GM19463 (cell line): ENCODE measurements at regions not wholly inside any gene's neighbourhood (a gene's known extent, or its start where the extent isn't known, plus 50 kb on each side); places are given as distances from the start of the nearest gene placed in this dataset.
"Not testable (repeated sequence)": the region's sequence is repeated elsewhere in the genome, so short reads cannot be mapped to it uniquely, and the experiment has no call there.

Source experiments
- ATAC-seq: cut with Tn5 transposase; IDR thresholded peaks from one replicate; pipeline ENCODE4 v1.9.1; 2021; ENCODE audit warnings: mild to moderate bottlenecking, moderate library complexity; ENCODE audit not compliant: unreplicated experiment

DNA sequence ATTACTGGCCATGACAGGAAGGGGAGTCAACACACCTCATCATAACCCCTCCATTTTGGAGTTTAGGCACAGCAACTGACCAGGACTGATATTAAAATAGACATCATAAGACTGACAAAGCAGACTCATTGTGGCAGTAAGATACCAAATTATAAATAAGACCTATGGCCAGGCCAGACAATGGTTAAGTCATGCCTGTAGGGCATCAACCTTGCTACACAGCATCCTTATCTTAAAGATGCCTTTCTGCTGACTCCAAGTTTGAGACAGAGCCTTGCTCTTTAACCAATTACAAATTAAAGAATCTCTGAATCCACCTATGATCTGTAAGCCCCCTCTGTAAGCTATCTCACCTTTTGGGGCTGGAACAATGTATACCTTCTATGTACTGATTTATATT lies 65.5 kb downstream of the VCX2 start:
- ATAC-seq, result no peak

DNA sequence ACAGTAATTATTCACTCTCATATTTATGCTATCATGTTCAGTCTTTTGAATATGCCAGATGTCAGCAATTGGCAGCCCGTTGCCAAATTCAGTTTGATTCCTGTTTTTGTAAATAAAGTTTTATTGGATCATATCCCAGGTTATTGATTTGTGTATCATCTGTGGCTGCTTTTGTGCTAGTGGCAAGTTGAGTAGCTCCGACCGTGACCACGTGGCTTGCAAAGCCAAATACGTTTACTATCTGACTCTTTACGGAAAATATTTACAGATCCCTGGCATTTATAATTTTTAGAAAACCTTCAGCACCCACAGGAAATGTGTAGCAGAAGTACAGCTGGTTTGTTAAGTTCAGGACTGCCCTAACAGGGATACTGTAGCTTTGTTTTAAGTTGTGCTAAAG lies 67.4 kb downstream of the VCX2 start:
- ATAC-seq, result no peak

DNA sequence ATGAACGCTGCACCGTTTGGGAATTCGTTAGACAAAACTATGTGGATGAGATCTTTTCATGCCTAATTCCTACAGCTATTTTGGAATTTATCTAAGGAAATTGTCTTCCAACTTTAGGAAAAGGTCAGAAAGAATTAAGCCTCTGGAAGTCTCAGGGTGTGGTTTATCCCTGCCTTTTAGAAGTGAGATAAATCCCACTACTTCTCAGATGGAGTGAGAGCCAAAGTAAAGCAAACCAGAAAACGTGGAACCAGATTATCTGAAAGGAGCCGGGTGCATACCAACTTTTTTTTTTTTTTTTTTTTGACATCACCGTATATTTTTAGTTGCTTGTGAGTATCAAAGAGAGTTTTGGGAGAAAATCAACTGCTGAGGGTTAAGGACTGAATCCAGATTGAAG lies 79.6 kb downstream of the VCX2 start:
- ATAC-seq, result no peak

DNA sequence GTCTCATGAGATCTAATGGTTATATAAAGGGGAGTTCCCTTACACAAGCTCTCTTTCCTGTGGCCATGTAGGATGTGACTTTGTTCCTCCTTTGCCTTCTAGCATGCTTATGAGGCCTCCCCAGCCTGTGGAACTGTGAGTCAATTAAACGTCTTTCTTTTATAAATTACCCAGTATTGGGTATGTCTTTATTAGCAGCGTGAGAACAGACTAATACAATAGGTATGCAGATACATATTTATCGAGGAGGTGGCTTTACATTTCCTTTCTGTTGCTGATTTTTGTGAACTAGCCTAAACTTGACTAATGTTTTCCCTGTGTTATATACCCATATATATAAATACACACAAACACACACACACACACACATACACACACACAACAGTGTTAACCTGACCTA lies 80.2 kb downstream of the VCX2 start:
- no peak for ATAC-seq

DNA sequence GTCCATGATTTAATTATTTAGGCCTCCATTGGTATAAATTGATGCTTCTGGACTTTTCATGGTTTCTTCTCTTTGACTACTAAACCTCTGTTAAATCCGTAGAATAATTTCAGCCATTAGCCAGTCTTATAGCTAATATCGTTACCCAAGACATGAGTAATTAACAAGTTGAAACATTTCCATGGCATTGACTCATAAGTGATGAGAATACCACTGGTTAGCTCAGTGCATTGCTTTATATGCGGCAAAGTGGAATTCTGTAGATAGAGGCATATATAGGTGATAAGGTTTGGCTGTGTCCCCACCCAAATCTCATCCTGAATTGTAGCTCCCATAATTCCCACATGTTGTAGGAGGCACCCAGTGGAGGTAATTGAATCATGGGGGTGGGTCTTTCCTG lies 80.6 kb downstream of the VCX2 start:
- no peak for ATAC-seq

DNA sequence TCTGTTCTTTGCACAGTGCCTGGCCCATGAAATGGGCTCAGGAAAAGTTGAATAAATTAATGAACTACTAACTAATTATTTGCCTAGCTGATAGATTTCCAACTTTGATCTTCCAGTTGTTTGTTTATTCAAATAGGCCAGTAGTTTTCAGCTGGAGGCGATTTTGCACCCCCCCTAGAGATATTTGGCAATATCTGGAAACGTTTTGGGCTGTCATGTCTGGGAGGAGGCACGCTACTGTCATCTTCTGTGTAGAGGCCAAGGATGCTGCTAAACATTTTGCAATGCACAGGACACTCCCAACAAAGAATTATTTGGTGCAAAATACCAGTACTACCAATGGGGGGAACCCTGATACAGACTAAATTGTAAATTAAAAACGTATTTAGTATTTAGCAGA lies 81.9 kb downstream of the VCX2 start:
- ATAC-seq, result no peak

DNA sequence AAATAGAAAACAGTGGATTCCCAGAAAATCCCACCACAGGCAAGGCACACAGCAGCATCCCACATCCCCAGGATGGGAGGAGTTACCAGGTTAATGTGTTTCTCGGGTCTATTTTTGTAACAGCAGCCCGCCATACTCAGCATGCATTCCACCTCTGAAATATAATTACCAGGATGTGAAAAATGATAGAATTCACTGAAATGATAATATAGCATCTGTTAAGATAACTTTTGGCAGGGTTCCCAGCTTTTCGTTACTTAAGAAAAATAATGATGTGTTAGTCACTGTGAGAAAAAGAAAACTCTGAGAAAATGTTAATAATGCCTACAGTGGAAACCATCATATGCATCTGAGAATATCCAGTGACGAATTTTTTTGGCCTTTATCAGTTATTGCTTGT lies 87.1 kb downstream of the VCX2 start:
- no peak for ATAC-seq

DNA sequence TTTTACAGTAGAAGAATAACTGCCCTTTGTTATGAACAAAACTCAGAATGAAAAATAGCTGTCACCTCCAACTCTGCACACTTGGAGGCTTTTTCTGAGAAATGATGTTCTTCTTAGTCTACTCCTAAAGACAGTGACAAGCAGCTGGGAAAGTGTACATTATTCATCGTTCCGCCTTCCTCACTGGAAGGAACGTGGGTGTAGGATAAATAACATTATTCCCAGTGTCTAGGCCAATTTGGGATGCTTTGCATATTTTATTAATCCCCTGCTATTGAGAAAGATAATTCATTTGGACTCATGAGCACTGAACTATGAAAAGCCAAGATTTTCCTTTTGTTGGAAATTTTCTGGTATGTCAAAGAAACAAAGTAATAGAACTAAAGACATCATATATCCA lies 87.8 kb downstream of the VCX2 start:
- no peak for ATAC-seq

DNA sequence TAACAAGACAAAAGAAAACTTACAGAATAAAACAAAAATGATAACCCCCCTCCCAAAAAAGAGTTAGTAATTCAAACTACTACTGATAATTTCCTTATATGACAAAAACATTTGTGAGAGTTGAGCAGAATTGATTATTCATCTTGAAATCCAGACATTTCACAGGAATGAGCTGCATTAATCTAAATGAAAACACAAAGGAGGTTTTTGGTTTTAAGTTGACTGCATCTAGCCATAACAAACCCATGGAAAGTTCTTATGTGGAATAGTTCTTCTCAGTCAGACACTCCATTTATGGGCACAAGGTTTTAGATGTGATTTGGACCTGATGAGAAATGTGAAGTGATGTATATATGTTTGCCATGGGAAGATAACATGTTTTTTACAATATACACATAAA lies 95.4 kb downstream of the VCX2 start:
- no peak for ATAC-seq

DNA sequence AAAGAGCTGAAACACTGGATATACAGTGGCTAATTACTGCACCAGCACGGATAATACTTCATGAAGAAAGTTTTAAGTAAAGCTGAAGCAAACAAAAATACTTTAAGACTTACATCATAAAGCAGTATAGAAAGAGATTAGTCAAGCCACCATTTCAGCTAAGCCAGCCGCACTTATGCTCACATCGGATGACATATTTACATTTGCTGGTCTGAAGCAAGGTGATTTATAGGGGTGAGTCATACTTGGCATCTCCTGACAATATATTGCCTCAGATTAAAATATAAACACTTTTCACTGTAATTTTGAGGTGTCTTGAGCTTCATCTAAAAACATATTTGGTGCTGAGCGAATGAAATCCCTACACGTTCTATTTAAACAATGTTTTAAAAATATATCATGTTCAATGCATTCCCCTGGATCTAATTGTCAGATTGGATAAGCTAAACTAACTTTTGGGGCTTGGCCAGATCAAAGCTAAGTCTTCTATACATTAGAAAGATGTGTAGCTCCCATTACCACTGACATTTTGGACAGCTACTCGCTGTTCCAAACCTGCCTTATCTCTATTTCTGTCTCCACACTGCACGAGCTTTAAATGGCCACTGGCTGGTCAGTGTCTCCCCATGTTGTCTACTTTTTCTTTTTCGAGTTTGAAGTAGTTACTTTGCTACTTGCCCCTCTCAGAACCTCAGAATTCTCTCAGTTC lies 103.2 kb downstream of the VCX2 start:
- ATAC-seq, result no peak

DNA sequence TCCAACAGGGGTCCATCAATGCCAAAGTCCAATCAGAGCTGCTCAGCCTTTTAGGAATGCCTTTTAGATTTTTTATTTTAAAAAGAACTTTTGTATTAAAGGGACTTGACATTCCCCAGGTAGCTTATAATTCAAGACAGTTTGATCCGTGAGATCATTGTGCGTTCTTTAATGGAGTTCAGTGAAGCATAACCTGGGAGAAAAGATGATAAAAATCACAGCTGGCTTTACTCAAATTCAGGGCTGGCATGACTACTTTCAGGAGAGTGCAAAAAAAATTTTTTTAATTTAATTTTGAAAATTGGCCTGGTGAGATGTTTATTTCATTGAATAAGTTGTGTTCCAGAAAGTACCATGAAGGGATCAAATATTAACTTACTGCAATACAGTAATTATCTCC lies 118.2 kb downstream of the VCX2 start:
- ATAC-seq, result no peak

DNA sequence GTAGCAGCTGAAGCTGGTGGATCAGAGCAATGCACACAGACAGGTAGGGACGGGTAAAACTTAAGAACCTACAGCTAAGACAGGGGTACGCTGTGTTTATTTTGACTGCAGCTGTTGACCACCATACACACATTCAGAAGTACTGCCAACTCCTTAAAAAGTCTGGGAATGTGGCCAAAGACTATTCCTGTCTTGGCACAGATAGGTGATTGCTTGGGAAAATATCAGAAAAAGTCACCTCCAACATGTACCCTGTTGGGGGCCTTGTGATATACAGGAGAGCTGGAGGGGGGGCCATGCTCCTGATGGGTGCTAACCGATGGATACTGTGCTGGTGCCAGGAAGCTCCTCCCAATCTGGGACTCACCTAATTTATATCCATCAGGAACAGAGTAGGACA lies 121.2 kb downstream of the VCX2 start:
- no peak for ATAC-seq

DNA sequence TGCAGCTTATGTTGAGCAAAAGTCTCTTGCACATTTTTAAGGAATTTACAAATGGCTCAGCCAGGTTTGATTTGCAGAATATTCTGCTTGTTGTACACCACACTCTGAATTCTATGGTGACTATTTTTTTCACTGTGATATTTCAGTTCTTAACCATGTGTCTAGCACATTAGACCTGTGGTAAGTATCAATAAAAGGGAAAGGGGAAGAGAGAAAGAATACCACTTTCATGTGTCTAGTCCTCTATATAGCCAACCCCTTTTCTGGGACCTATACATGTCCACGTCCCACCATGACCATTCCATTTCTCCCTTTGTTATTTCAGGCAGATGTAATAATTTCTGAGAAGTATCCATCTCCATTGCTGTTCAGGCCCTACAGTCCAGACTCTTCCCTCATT lies 121.3 kb upstream of the PNPLA4 start:
- ATAC-seq, result no peak

DNA sequence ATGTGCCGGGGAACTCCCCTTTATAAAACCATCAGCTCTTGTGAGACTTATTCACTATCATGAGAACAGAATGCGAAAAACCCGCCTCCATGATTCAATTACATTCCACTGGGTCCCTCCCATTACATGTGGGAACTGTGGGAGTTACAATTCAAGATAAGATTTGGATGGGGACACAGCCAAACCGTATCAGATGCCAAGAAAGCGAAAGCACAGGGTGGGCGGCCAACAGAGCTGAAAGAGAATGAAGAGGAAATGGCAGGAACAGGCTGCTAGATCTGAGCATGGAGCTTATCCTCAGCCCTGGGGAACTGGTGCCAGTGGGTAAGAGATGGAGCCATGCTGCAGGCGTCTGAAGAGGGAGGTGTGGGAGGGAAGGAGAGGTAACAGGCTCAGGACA lies 117.7 kb upstream of the PNPLA4 start:
- ATAC-seq, result no peak

DNA sequence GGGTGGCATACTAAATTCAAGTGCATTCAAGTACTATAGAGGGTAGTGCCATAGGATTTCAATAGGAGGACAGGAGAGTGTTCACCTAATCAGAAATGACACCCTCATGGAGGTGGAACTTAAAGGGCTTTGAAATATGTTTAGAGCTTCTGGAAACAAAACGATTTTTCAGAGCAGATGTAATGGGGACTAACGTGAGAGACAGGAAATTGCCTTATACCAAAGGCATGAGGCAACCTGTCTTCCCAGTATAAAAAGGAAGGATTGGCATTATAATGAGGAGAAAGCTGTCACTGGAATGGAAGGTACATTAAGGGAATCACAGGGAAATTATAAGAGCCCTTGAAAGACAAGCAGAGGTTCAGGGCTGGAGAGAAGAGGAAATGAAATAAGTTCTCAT lies 116.3 kb upstream of the PNPLA4 start:
- ATAC-seq, result no peak

DNA sequence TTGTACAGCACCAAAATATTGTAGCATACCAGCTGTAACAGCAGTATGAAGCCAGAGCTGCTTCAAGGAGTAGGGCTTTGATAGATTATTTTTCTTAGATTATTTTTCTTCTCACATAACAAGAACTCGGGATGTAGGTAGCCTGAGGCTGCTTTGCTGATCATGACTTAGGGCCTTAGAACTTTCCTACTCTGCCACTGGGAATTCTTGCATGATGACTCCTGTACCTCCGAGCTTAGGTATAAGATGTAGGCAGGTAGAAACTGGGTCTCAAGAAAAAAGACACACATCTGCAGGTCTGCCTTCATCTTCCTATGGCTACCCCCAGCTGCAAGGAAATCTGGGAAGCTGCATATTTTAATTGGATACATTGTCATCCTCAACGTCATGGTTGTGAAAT lies 115.9 kb upstream of the PNPLA4 start:
- ATAC-seq, result no peak

DNA sequence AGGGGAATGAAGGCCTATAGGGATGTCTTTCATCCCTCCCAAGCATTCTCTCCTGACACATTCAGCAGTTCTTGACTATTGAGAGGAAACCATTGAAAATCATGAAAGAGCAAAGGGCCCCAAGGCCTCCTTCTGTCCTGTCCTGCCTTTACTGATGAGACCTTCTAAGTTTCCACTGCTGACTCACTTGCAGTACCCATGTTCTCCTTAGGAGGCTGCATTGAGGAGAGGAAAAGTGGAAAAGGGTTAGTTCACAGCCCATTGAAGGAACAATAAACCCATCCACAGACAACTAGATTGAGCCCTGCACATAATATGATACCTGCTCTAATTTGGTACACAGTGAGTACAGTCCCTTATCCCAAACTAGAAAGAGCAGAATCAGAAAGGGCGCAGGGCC lies 115.1 kb upstream of the PNPLA4 start:
- no peak for ATAC-seq

DNA sequence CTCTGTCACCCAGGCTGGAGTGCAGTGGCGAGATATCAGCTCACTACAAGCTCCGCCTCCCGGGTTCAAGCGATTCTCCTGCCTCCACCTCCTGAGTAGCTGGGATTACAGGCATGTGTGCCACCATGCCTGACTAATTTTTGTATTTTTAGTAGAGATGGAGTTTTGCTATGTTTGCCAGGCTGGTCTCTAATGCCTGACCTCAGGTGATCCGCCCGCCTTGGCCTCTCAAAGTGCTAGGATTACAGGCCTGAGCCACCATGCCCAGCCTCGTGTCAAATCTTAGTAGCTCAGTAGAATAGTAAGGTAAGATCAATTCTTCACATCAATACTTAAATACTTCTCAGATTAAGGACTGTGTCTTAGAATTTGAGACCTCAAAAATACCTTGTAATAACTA lies 112.5 kb upstream of the PNPLA4 start:
- ATAC-seq, result not testable (repeated sequence)

DNA sequence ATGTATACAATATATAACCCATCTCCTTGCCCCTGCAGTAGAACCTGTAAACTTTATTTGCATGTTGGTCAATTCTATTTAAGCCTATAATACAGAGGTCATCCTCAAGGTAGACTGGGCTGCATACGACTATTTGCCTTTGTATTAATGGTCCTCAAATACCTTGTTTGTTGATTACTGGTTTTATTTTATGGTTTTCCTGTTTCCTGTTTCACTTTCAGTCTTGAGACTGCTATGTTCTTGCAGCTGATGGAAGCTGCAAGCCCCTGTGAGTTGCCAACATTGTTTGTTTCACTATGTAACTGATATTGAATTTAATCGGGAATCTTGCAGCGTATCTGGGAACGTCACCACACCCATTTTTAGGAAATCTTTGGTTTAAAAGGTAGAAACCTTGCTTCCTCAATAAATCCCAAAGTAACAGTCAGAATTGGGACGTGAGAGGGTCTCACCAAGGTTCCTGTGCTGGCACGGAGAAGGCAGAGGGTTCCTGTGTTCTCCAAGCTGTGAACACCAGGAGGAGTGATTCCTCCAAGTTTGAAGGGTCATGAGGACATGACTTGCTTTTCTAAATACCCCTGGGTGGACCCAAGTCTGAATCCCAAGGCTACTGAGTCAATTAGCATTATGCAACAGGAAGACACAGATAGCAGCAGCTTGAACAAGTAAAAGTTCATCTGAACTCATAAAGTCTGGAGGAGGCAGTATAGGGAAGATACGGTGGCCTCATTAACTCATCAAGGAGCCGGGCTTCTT lies 110.6 kb upstream of the PNPLA4 start:
- ATAC-seq, result no peak

DNA sequence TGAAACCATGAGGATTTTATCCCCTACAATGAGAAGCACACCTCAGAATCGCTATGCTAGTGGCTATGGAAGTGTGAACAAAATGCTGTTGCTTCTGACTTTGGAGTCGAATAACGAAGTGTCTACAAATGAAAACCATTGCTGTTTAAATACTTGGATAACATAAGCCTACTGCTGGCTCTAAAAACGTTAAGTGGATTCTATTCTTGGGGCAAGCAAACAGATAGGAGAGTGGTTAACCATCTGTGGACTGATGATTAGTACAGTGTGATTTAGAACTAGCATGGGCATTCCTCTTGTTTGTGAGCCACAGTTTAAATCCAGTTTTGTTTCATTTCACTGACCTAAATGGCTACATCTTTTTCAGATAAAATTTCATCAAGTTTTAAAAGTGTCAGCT lies 109.7 kb upstream of the PNPLA4 start:
- no peak for ATAC-seq

DNA sequence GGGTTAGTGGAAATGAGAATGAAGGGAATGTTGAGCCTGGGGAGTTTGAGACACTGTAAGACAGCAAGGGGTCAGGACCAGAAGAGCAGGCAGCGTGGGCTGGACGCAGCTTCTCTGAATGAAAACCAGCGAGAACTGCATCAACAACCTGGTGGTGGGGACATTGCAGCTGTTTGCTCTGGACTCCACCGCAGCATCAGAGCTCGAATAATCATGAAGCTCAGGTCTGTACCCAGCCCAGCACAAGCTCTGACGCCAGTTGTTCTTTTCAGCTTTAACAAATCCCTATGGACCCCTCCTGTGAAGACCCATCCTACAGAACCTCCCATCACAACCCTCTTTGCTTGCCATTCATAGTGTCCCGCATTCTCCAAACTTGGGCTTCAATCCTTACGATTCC lies 106.8 kb upstream of the PNPLA4 start:
- ATAC-seq, result no peak

DNA sequence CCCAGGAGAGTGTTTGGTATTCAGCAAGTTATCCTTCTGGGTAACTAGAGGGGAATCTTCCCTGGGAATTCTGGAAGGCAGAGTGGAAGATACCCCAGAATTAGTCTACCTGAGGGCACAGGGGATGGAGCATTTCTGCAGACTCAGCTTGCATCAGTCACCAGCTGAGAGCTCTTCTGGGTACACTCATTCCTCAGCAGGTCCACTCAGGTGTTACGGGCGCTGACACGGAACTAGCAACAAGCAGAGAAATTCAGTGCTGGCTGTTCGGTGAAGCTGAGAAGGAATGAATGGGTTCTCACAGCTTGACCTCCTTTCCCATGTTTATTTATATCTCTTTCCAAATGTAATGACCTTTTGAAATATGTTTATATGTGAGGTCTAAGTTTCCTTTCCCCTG lies 106.0 kb upstream of the PNPLA4 start:
- no peak for ATAC-seq

DNA sequence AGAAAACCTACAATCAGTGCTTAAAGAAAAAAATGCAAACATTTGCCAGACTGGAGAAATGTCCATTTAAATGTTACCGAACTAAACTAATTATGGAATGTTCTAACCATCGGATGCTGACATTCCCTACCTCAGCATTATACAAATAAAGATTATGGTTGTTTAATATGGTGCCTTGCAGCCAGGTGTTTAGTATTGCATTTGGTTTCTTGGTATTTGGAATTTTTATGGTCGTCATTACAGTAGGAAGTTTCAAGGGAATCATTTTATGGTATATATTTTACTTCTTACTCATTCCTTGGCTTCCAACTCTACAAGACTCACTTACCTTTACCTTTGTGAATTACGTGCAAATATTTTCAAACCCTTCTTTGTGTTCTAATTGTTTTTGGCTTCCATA lies 103.1 kb upstream of the PNPLA4 start:
- ATAC-seq, result no peak
